Endothelial cell of umbilical vein (primary cell): ENCODE measurements at regions not wholly inside any gene's neighbourhood (a gene's known extent, or its start where the extent isn't known, plus 50 kb on each side); places are given as distances from the start of the nearest gene placed in this dataset.

ENCODE experiments used
- BruUV-seq: library from RNA; stranded (reverse); fragments of 400-500 nt; replicated peaks from 2 replicates; lab custom pipeline; 2021; lab: Mats Ljungman, UMichigan
- CTCF ChIA-PET: fragments of 300-600, 350-600 bp; sonication (Branson Sonifier 250); formaldehyde crosslinking; loops from one replicate; lab custom pipeline; 2021; ENCODE audit warnings: antibody characterized with exemption, inconsistent platforms; lab: Charles Lee
- POLR2A ChIA-PET: fragments of 300-600, 350-600 bp; sonication (Branson Sonifier 250); formaldehyde crosslinking; loops from one replicate; lab custom pipeline; 2021; ENCODE audit warnings: antibody characterized with exemption, inconsistent platforms; lab: Charles Lee
- DNase-seq: peaks from one replicate; pipeline ENCODE4 v3.0.0-alpha.2; 2011; ENCODE audit warnings: low read depth, low spot score
- FAIRE-seq: peaks from 2 replicates; lab custom pipeline; 2011; peaks lifted over from hg19 to GRCh38; lab: Jason Lieb, UNC
- H2AFZ ChIP-seq: 2 replicates; pipeline ENCODE4 v1.6.0; 2012; ENCODE audit warnings: low read depth, low read length, control low read depth, inconsistent platforms
- H3K27ac ChIP-seq: 2 replicates; pipeline ENCODE4 v1.5.1; 2011; ENCODE audit warnings: low read depth, mild to moderate bottlenecking, control low read depth, low read length, moderate library complexity; ENCODE audit not compliant: insufficient read depth
- H3K27me3 ChIP-seq, 2 experiments: 2 replicates each; pipeline versions ENCODE4 v1.6.0 to v1.6.1; 2011; ENCODE audit warnings: low read length in 2 of 2, mixed read lengths in 1 of 2; ENCODE audit not compliant: control insufficient read depth in 2 of 2, insufficient read depth in 2 of 2
- H3K36me3 ChIP-seq, 2 experiments: 2 replicates in 1 of 2; 3 replicates in 1 of 2; pipeline ENCODE4 v1.5.1; 2011; ENCODE audit warnings: low read length in 2 of 2, mild to moderate bottlenecking in 1 of 2, moderate library complexity in 1 of 2; ENCODE audit not compliant: control insufficient read depth in 2 of 2, insufficient read depth in 2 of 2; ENCODE audit errors: extremely low read depth in 1 of 2
- H3K4me1 ChIP-seq: 3 replicates; pipeline ENCODE4 v1.5.1; 2011; ENCODE audit warnings: mild to moderate bottlenecking, low read length; ENCODE audit not compliant: control insufficient read depth, insufficient read depth; ENCODE audit errors: extremely low read depth
- H3K4me2 ChIP-seq: 2 replicates; pipeline ENCODE4 v1.6.1; 2011; ENCODE audit warnings: low read length, control low read depth, mixed read lengths; ENCODE audit not compliant: insufficient read depth
- H3K4me3 ChIP-seq, 3 experiments: fragments of 200-600 bp in 1 of 3; sonication (generic), shearing (Covaris generic) in 1 of 3; replicated peaks in 1 of 3; 2 replicates each; pipeline ENCODE4 v1.5.1; 2011 to 2016; ENCODE audit warnings: control low read depth in 3 of 3, low read length in 3 of 3, mild to moderate bottlenecking in 2 of 3, inconsistent platforms in 1 of 3, low read depth in 1 of 3, moderate library complexity in 1 of 3; ENCODE audit not compliant: insufficient read depth in 1 of 3
- H3K79me2 ChIP-seq: 2 replicates; pipeline ENCODE4 v1.6.0; 2012; ENCODE audit warnings: low read length, inconsistent platforms; ENCODE audit not compliant: control insufficient read depth, insufficient read depth
- H3K9ac ChIP-seq: replicated peaks from 2 replicates; pipeline ENCODE3; 2011; ENCODE audit warnings: low read length, control low read depth; ENCODE audit not compliant: insufficient read depth; ENCODE audit errors: extremely low read depth
- H3K9me1 ChIP-seq: replicated peaks from 3 replicates; pipeline ENCODE4 v1.6.0; 2011; ENCODE audit warnings: mild to moderate bottlenecking, low read length; ENCODE audit not compliant: control insufficient read depth, insufficient read depth; ENCODE audit errors: extremely low read depth
- H3K9me3 ChIP-seq: replicated peaks from 2 replicates; pipeline ENCODE4 v1.5.1; 2012; ENCODE audit warnings: low read length, inconsistent platforms; ENCODE audit not compliant: control insufficient read depth, insufficient read depth
- H4K20me1 ChIP-seq: replicated peaks from 2 replicates; pipeline ENCODE3; 2011; ENCODE audit warnings: mild to moderate bottlenecking, low read length; ENCODE audit not compliant: control insufficient read depth, insufficient read depth; ENCODE audit errors: extremely low read depth
- EZH2 ChIP-seq: IDR thresholded peaks from 2 replicates; pipeline ENCODE4 v1.6.1; 2012; ENCODE audit warnings: borderline replicate concordance, low read depth, mild to moderate bottlenecking, moderate library complexity, low read length, inconsistent platforms; ENCODE audit not compliant: severe bottlenecking
- FOS ChIP-seq: IDR thresholded peaks from 2 replicates; pipeline ENCODE4 v1.6.1; 2011; ENCODE audit warnings: mild to moderate bottlenecking, low read length, moderate library complexity, borderline replicate concordance; ENCODE audit not compliant: insufficient read depth
- GATA2 ChIP-seq: IDR thresholded peaks from 2 replicates; pipeline ENCODE4 v1.7.0; 2011; ENCODE audit warnings: low read depth, mild to moderate bottlenecking, moderate library complexity, mixed read lengths, low read length; ENCODE audit not compliant: insufficient read length, insufficient read depth
- JUN ChIP-seq: IDR thresholded peaks from 2 replicates; pipeline ENCODE4 v1.6.1; 2011; ENCODE audit warnings: borderline replicate concordance, low read depth; ENCODE audit not compliant: insufficient read length, insufficient read depth
- MAX ChIP-seq: IDR thresholded peaks from 2 replicates; pipeline ENCODE4 v1.6.1; 2011; ENCODE audit not compliant: insufficient read depth, insufficient read length
- MYC ChIP-seq: IDR thresholded peaks from one replicate; pipeline ENCODE4 v1.6.1; 2011; ENCODE audit warnings: mild to moderate bottlenecking, low read depth, low read length
- POLR2A ChIP-seq: IDR thresholded peaks from 2 replicates; pipeline ENCODE4 v1.6.1; 2012; ENCODE audit warnings: low read depth, mild to moderate bottlenecking, control low read depth, low read length
- POLR2AphosphoS5 ChIP-seq: IDR thresholded peaks from 2 replicates; pipeline ENCODE4 v1.6.1; 2012; ENCODE audit warnings: low read depth, mild to moderate bottlenecking, control low read depth, low read length, moderate library complexity; ENCODE audit not compliant: insufficient read depth
- dilution Hi-C: fragments of 300-500 bp; cut with MboI; formaldehyde crosslinking; loops from one replicate; pipeline ENCODE4 v1.15.0; 2019; ENCODE audit warnings: low sequenced_read_pairs; ENCODE audit not compliant: extremely low pct_ligation_motif_present
- intact Hi-C: fragments of 100-400 bp; cut with micrococcal nuclease; formaldehyde crosslinking; loops from one replicate; pipeline ENCODE4 v1.10.0; 2022
- TF ChIP-seq, protein P1 (sequence below), 2 donors: IDR thresholded peaks; 1 replicate in 1 of 2; 2 replicates in 1 of 2; pipeline ENCODE4 v1.5.1; 2011; ENCODE audit warnings: low read length in 2 of 2, mild to moderate bottlenecking in 2 of 2, moderate library complexity in 2 of 2, control low read depth in 1 of 2, inconsistent platforms in 1 of 2, low read depth in 1 of 2; ENCODE audit not compliant: insufficient read depth in 1 of 2; ENCODE audit errors: extremely low read depth in 1 of 2

DNA sequence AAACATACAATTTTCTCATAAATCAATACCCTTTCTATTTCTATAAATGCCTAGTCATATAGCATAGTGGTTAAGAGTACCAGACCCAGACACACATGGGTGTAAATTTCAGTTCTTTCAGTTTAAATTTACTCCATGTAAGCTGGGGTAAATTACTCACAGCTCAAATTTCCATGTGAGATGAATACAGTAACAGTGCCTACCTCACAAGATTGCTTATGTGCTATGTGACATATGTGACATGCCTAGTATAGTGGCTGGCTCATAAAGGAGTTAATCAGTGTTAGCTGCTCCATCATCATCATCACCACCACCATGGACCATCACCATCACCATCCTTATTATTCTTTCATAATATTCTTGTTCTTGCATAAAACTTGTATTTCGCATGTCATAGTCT, 61.6 kb upstream of the CD302 start:
- POLR2A ChIA-PET: no interaction called here
- Histone ChIP-seq H3K4me1 (no peaks in the 10 kb centered on the region), H2AFZ (no peak overlapping the region), H3K4me2 (no peak overlapping the region), H3K27ac (no peak overlapping the region), H3K4me3 (no peak overlapping the region), H3K36me3 (no peaks in the 10 kb centered on the region), H3K27me3 (no peaks in the 10 kb centered on the region), H3K9ac (no peak overlapping the region), H3K9me3 (no peaks in the 10 kb centered on the region), H3K9me1 (no peaks in the 10 kb centered on the region), H3K79me2 (no peaks in the 10 kb centered on the region), H4K20me1 (no peaks in the 10 kb centered on the region)
- FAIRE-seq (no peak), DNase-seq (no peak)
- CTCF ChIA-PET: no interaction called here
- TF ChIP-seq POLR2AphosphoS5 (no peak), MYC (no peak), POLR2A (no peak), FOS (no peak), EZH2 (no peak), MAX (no peak), JUN (no peak), GATA2 (no peak)
- TF ChIP-seq, protein P1, sequence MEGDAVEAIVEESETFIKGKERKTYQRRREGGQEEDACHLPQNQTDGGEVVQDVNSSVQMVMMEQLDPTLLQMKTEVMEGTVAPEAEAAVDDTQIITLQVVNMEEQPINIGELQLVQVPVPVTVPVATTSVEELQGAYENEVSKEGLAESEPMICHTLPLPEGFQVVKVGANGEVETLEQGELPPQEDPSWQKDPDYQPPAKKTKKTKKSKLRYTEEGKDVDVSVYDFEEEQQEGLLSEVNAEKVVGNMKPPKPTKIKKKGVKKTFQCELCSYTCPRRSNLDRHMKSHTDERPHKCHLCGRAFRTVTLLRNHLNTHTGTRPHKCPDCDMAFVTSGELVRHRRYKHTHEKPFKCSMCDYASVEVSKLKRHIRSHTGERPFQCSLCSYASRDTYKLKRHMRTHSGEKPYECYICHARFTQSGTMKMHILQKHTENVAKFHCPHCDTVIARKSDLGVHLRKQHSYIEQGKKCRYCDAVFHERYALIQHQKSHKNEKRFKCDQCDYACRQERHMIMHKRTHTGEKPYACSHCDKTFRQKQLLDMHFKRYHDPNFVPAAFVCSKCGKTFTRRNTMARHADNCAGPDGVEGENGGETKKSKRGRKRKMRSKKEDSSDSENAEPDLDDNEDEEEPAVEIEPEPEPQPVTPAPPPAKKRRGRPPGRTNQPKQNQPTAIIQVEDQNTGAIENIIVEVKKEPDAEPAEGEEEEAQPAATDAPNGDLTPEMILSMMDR (IDR thresholded peaks at IDR 0.05; ENCODE audit: extremely low read depth in 1 of 2, insufficient read depth in 1 of 2, low read depth in 1 of 2, low read length in 2 of 2): no peak
- intact Hi-C loops: no loop called here
- BruUV-seq: no TSS peak
- dilution Hi-C loops: no loop called here
